DND-41 (cell line): ENCODE measurements at regions not wholly inside any gene's neighbourhood (a gene's known extent, or its start where the extent isn't known, plus 50 kb on each side); places are given as distances from the start of the nearest gene placed in this dataset.

ENCODE experiments used
- ATAC-seq: fragments of 200-7000 bp; cut with Tn5 transposase; 3 replicates; pipeline ENCODE4 v1.9.1; 2021; ENCODE audit warnings: low read depth; ENCODE audit not compliant: insufficient read depth
- DNase-seq: peaks from one replicate; pipeline ENCODE4 v3.0.0-alpha.2; 2020
- H2AFZ ChIP-seq: 2 replicates; pipeline ENCODE4 v1.6.0; 2012; ENCODE audit warnings: low read depth, low read length
- H3K27ac ChIP-seq: 2 replicates; pipeline ENCODE4 v1.5.1; 2012; ENCODE audit warnings: low read length, inconsistent platforms
- H3K27me3 ChIP-seq: fragments of 200-600 bp; sonication (generic); 2 replicates; pipeline ENCODE4 v1.6.0; 2012; ENCODE audit warnings: low read length, mild to moderate bottlenecking, inconsistent platforms; ENCODE audit not compliant: insufficient read depth, poor library complexity
- H3K36me3 ChIP-seq: 2 replicates; pipeline ENCODE4 v1.5.1; 2012; ENCODE audit warnings: low read length, inconsistent platforms; ENCODE audit not compliant: insufficient read depth
- H3K4me1 ChIP-seq: 2 replicates; pipeline ENCODE4 v1.5.1; 2012; ENCODE audit warnings: mild to moderate bottlenecking, low read length; ENCODE audit not compliant: insufficient read depth
- H3K4me2 ChIP-seq: 2 replicates; pipeline ENCODE4 v1.6.0; 2012; ENCODE audit warnings: mild to moderate bottlenecking, moderate library complexity, low read length, inconsistent platforms; ENCODE audit not compliant: insufficient read depth
- H3K4me3 ChIP-seq, 2 experiments: fragments of 200-600 bp in 1 of 2; shearing (Covaris generic) in 1 of 2; 2 replicates each; pipeline ENCODE4 v1.5.1; 2012 to 2016; ENCODE audit warnings: inconsistent platforms in 2 of 2, low read length in 2 of 2, mild to moderate bottlenecking in 2 of 2, low read depth in 1 of 2, moderate library complexity in 1 of 2
- H3K79me2 ChIP-seq: 2 replicates; pipeline ENCODE4 v1.6.0; 2012; ENCODE audit warnings: low read length, inconsistent platforms; ENCODE audit not compliant: insufficient read depth
- H3K9ac ChIP-seq: 2 replicates; pipeline ENCODE4 v1.6.0; 2012; ENCODE audit warnings: low read depth, mild to moderate bottlenecking, inconsistent platforms, low read length, moderate library complexity
- H3K9me3 ChIP-seq: 2 replicates; pipeline ENCODE4 v1.5.1; 2012; ENCODE audit warnings: low read length, moderate library complexity, mild to moderate bottlenecking, inconsistent platforms; ENCODE audit not compliant: insufficient read depth, severe bottlenecking
- H4K20me1 ChIP-seq: 2 replicates; pipeline ENCODE4 v1.6.0; 2012; ENCODE audit warnings: low read length; ENCODE audit not compliant: insufficient read depth
- CTCF ChIP-seq: IDR thresholded peaks from 2 replicates; pipeline ENCODE4 v1.5.1; 2012; ENCODE audit warnings: borderline replicate concordance, low read length, moderate library complexity, mild to moderate bottlenecking; ENCODE audit not compliant: poor library complexity, severe bottlenecking; ENCODE audit errors: extremely low read depth
- EZH2 ChIP-seq: IDR thresholded peaks from 3 replicates; pipeline ENCODE4 v1.6.1; 2012; ENCODE audit warnings: borderline replicate concordance, low read depth, mild to moderate bottlenecking, moderate library complexity, low read length, inconsistent platforms; ENCODE audit not compliant: severe bottlenecking

DNA sequence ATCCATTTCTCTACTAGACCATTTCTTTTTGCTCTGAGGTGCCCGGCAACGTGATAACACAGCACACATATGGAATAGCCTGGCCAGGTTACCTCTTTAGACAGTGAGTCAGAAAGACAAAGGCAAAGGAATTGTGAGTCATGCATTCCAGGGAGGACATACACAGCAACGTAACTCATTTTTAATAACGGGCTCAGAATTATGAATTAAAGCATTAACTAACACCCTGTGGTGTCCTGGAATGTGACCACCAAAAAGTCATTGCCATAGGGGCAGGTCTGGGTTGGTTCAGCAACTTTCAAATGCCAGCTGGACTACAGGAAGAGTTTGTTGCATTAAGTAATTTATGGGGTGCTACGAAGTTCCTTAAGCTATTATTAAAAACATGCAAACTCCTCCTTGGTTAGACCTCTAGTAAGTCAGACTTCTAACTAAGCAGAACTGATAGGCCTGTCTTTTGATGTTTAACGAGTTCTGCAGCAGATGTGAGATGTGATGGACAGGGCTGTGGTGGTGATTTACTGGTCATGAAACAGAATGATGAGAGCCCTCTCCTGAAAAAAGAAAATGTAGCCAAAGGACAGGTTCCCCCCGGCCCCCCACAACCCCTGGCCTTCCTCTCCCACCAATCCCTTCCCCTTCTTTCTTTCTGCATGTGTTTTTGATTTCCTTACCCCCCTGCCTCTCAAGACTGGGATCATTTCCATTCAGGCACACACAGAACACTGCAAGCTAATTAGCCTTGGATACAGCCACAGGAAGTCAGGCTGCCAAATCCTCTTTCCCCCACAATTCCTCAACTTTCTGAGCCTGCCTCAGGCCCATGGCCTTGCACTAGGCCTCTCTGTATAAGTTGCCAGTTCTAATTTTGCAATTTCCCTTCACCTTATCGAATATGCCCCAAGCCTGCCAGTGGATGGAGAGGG, 88.9 kb upstream of the HAO2 start:
- Histone ChIP-seq H3K27ac (no peak overlapping the region), H3K79me2 (no peaks in the 10 kb centered on the region), H2AFZ (no peak overlapping the region), H3K4me1 (no peaks in the 10 kb centered on the region), H3K9ac (no peak overlapping the region), H4K20me1 (no peaks in the 10 kb centered on the region), H3K36me3 (no peaks in the 10 kb centered on the region), H3K9me3 (no peaks in the 10 kb centered on the region), H3K4me3 (no peak overlapping the region), H3K27me3 (peaks cover 16% of the 10 kb centered on the region), H3K4me2 (no peak overlapping the region)
- TF ChIP-seq EZH2 (no peak), CTCF (no peak)
- ATAC-seq (no peak), DNase-seq (no peak)

GRCh38 chr1:119285482-119285881, 83.1 kb upstream of the HAO2 start:
- DNase-seq (no peak), ATAC-seq (no peak)
- H4K20me1 ChIP-seq: no peaks in the 10 kb centered on the region
- H3K9ac ChIP-seq: no peak overlapping the region
- H3K9me3 ChIP-seq: no peaks in the 10 kb centered on the region
- no peaks in the 10 kb centered on the region for H3K36me3 ChIP-seq
- H3K27me3 ChIP-seq: peaks cover 15% of the 10 kb centered on the region
- TF ChIP-seq EZH2 (no peak), CTCF (no peak)
- no peak overlapping the region for H3K4me3 ChIP-seq
- no peak overlapping the region for H3K4me2 ChIP-seq
- no peaks in the 10 kb centered on the region for H3K79me2 ChIP-seq
- H3K4me1 ChIP-seq: no peaks in the 10 kb centered on the region
- H2AFZ ChIP-seq: no peak overlapping the region
- no peak overlapping the region for H3K27ac ChIP-seq

DNA sequence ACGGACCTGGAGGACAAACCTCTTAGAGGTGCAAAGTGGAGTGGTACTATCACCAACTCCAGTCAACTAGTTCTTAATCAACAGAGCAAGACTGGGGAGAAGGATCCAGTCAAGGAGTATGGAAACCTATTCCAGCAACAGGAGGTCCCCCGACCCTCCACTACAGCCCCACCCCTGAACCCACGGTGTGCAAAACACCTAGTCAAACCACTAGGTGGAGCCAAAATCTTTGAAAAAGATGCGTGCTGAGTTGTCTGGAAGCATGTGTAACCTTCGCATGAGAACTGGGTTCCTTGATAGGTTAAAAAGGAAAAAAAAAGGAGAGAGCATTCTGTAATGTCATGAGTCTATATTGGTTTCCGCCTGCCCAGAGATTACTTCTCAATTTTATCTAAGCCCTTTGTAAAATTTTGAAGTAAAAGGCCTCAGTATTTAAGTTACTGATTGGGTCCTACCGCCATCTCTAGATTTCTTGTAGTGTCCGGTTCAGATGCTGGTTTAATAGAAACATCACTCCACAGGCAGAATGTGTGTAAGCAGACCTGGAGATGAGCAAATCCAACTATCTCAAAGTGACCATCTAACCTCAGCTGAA, 81.9 kb upstream of the HAO2 start:
- no peaks in the 10 kb centered on the region for H3K9me3 ChIP-seq
- no peak overlapping the region for H3K27ac ChIP-seq
- H3K79me2 ChIP-seq: no peaks in the 10 kb centered on the region
- H3K4me3 ChIP-seq: no peak overlapping the region
- no peak overlapping the region for H2AFZ ChIP-seq
- no peak overlapping the region for H3K4me2 ChIP-seq
- peak; percentile 85 for TF ChIP-seq CTCF
- no peak for TF ChIP-seq EZH2
- no peaks in the 10 kb centered on the region for H3K36me3 ChIP-seq
- H3K4me1 ChIP-seq: no peaks in the 10 kb centered on the region
- no peaks in the 10 kb centered on the region for H4K20me1 ChIP-seq
- DNase-seq: peak; percentile 64
- peak; percentile 99 for ATAC-seq
- peaks cover 15% of the 10 kb centered on the region for H3K27me3 ChIP-seq
- H3K9ac ChIP-seq: no peak overlapping the region
